GM21717 (cell line): ENCODE measurements at regions not wholly inside any gene's neighbourhood (a gene's known extent, or its start where the extent isn't known, plus 50 kb on each side); places are given as distances from the start of the nearest gene placed in this dataset.

Source experiments
- ATAC-seq: cut with Tn5 transposase; IDR thresholded peaks from one replicate; pipeline ENCODE4 v1.9.1; 2021; ENCODE audit warnings: mild to moderate bottlenecking, moderate library complexity; ENCODE audit not compliant: unreplicated experiment

- ATAC-seq, result no peak
These were observed 282.9 kb downstream of the SOX9 start for GRCh38 chr17:72403713-72404209.

- no peak for ATAC-seq
These were observed 284.1 kb downstream of the SOX9 start for GRCh38 chr17:72404872-72405271.

GRCh38 chr17:72405662-72406230, 284.9 kb downstream of the SOX9 start:
- ATAC-seq, result no peak

- no peak for ATAC-seq
These were observed 285.7 kb downstream of the SOX9 start for GRCh38 chr17:72406498-72406897.

- peak; percentile 66 for ATAC-seq
These were observed 286.6 kb downstream of the SOX9 start for GRCh38 chr17:72407336-72407909.

- peak; percentile 8 for ATAC-seq
These were observed 287.1 kb downstream of the SOX9 start for GRCh38 chr17:72407931-72408330.

GRCh38 chr17:72408641-72409040, 287.8 kb downstream of the SOX9 start:
- ATAC-seq, result no peak

GRCh38 chr17:72409405-72410002, 288.7 kb downstream of the SOX9 start:
- ATAC-seq, result no peak

- no peak for ATAC-seq
These were observed 290.3 kb downstream of the SOX9 start for GRCh38 chr17:72411124-72411563.

GRCh38 chr17:72412650-72413076, 291.8 kb downstream of the SOX9 start:
- no peak for ATAC-seq

GRCh38 chr17:72413077-72414031, 292.5 kb downstream of the SOX9 start:
- ATAC-seq, result no peak

- no peak for ATAC-seq
These were observed 293.2 kb downstream of the SOX9 start for GRCh38 chr17:72414032-72414396.

- no peak for ATAC-seq
These were observed 294.4 kb downstream of the SOX9 start for GRCh38 chr17:72414967-72415853.

GRCh38 chr17:72416054-72416675, 295.3 kb downstream of the SOX9 start:
- ATAC-seq, result no peak

- ATAC-seq, result no peak
These were observed 296.1 kb downstream of the SOX9 start for GRCh38 chr17:72416905-72417304.

GRCh38 chr17:72417627-72418026, 296.8 kb downstream of the SOX9 start:
- ATAC-seq, result no peak

GRCh38 chr17:72419866-72420774, 299.3 kb downstream of the SOX9 start:
- ATAC-seq, result peak; percentile 32

- no peak for ATAC-seq
These were observed 299.9 kb downstream of the SOX9 start for GRCh38 chr17:72420775-72421127.
